ENCODE measurements at regions not wholly inside any gene's neighbourhood (a gene's known extent, or its start where the extent isn't known, plus 50 kb on each side); places are given as distances from the start of the nearest gene placed in this dataset.

DNA sequence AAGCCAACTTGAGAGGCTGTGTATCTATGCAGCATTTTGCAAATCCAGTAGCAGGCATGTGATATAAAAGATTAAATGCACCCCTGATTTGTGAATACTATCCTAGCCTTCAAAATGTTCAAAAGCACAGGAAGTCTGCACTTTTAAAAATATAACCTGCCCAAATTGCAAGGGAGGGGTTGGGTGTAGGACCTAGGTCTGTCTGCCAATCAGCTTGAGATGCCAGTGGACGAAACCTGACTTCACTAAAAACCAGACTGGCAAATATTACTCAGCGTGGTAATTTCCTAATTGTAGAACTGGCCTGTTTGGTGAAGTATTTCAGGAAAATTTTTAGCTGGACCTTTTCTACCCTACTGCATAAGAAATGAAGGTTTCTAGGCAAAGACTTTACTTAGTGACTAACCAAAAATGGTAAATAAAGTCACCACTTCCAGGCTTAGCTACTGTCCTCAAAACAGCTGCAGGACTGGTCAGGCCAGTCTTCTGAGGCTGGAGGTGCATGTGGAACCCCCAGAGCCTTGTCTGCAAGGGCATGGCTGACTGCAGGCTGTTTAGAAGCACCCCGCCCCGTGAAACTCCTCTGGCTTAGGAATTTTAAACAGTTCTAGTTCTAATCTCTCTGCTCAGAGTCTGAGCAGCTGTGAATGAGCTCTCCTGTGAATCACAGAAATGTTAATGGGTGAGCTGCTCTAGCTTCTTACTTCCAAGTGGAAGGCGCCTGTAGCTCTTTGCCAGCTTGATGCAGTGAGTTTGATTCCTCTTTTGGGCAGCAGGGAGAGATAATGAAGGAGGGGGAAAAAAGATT is 104.4 kb upstream of the ESR1 start:
- DNase-seq = peak; percentile 5

DNA sequence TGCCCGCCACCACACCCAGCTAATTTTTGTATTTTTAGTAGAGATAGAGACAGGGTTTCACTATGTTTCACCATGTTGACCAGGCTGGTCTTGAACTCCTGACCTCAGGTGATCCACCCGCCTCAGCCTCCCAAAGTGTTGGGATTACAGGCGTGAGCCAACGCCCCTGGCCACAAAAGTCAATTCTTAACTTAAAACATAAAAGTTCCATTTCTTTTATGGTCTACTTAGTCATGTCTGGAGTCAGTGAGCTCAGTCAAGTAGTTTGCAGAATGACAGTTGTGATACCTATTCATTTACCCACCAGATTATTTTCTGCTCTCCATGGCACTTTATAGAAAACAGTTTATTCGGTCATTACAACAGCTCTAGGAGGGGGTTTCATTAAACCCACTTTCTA is 103.1 kb upstream of the ESR1 start:
- DNase-seq = no peak

DNA sequence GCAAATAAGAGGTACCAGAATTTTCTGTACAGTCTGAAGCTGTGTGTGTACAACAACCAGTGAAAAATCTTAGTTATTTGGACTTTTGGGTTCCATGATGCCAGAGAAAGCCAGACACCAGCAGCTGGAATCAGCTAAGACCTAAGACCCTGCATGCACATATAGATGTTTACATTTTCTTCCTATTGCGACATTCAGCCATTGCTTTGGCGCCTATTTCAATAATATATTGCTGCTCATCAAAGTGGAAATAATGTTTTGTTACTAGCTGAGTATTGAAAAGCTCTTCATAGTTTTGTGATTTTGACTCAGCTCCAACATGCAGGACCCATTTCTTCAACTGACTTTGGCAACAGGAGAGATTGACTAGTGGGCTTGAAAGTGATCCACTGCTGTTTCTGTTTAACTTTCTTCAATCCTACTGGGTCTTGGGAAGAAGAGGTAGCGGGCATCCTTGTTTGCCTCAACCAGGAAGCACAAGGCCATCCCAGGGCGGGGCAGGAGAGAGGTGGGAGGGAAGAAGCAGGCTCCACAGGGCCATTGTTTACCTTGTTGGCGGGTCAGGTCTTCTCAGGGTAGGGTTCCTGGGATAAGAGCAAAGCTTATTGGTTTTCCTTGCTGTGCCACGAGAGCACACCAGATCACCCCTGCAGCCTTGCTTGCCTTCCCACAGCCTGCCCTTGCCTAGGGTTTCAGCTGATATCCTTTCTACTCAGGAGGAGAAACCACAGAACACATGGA is 101.3 kb upstream of the ESR1 start:
- no peak for DNase-seq

DNA sequence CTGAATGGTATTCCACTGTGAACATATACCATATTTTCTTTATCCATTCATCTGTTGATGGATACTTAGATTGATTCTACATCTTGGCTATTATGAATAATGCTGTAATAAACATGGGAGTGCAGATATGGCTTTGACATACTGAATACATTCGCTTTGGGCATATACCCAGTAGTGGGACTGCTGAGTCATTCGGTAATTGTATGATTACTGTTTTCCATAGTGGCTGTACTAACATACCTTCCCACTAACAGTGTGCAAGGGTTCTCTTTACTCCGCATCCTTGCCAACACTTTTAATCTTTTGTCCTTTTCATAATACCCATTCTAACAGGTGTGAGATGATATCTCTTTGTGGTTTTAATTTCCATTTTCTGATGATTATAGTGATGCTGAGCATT is 98.2 kb upstream of the ESR1 start:
- DNase-seq = no peak

DNA sequence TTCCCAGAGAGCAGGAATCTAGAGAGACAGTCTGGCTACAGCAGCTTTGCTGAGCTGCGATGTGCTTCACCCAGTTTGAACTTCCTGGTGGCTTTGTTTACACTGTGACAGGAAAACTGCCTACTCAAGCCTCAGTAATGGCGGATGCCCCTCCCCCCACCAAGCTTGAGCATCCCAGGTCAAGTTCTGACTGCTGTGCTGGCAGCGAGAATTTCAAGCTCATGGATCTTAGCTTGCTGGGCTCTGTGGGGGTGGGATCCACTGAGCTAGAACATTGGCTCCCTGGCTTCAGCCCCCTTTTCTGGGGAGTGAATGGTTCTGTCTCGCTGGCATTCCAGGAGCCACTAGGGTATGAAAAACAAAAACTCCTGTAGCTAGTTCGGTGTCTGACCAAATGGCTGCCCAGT is 91.0 kb upstream of the ESR1 start:
- DNase-seq = peak; percentile 17

DNA sequence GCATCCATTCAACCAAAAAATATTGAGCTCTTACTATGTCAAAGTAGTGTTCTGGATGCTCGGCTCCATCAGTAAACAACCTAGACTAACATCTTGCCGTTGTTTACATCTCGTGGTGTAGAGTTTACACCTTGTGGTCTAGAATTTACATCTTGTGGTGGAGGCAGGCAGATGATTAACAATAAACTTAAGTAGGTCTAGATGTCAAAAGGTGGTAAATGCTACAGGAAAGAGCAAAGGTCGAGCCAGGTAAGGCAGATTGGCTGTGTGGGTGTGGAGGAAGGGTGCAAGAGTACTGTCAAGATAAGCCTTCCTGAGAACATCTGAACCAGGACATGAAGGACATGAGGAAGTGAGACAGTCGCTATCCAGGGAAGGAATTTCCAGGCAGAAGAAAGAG is 88.4 kb upstream of the ESR1 start:
- no peak for DNase-seq

DNA sequence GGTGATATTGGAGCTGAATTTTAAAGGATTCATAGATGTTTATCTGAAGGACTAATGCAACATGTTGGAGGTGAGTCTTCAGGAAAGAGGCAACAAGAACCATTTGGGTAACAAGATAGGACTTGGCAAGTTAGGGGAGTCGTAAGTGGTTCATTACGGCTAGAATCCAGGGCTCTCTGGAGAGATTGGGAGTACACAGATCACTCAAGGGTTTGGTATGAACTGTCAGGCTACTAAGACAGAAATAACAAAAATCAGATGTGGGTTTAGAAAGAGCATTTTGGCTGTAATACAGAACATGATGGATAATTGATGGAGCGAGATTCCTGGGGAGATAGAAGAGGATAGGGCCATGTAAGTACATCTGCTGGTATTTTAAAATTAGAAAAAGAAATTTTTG is 86.3 kb upstream of the ESR1 start:
- DNase-seq = no peak

DNA sequence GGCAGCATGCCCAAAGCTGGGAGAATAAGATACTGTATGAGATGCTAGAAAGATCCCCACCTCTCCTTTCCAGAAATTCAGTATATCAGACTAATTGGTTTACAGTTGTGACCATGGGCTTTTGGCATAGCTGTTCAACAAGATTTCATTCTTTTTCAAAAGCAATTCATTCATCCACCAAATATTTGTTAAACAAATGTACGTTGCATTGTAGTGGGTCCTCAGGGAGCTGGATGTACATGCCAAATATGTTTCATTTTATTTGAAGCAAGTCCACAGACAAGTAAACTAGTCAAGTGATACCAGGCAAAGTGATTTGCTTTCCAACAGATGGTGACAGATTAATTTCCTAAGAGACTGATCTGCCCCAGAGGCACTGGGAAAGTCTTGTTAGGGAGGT is 85.8 kb upstream of the ESR1 start:
- DNase-seq = no peak

DNA sequence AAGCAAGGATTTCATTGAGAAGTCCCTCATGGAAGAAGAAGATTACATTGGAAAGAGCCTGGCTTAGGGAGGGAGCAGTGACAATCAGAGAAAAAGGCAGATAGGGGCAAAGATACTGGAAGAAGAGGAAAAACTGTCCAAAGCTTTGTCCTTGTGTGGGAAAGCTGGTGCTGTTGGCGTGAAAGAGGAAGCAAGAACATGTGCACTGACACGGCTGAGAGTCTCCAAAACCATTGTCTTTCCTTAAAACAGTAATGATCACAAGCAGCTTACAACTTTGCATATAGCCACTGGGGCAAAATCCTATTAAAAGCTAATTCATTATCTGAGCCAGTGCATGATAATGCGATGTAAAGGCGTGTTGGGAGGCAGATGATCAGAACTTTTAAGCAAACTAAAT is 85.1 kb upstream of the ESR1 start:
- no peak for DNase-seq

DNA sequence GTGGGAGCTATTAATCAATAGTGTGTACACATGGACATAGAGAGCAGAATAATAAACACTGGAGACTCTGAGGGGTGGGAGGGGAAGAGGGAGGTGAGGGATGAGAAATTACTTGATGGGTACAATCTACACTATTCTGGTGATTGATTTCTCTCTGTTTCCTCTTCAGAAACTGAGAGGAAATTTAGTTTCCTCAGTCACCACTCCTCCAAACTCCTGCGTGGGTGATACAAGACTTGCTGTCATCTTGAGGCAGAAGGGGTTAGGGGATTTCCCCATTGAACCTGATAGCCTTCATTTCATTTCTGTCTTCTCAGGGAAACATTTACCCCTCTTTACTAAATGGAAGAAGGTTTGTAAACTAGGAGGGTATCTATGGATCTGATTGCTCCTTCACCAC is 84.3 kb upstream of the ESR1 start:
- peak; percentile 8 for DNase-seq

DNA sequence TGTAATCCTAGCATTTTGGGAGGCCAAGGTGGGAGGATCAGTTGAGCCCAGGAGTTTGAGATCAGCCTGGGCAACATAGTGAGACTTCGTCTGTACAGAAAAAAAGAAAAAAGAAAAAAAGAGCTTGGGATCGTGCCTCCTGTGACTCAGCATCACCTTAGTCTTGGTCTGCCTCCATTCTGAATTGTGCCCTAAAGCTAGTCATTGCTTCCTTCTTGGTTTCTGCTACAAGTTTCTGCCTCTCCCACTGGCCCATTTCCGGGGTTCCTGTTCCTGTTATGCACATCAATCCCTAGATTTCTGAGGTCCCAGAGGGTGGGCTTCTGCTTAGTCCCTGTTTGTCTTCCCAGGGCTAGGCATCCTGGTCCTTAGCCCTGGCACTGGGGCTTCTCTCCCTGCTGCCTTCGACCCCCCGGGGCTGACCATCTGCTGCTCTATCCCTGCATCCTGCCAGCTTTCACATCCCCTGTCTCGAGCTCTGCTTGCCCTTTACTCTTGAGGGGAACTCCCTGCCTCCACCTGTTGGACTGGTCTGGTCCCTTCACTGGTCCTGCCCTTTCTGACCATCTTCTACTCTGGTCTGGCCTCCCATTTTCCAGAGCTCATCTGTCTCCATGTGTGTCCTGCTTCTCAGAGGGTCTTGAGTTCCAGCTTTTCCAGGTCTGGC is 77.5 kb upstream of the ESR1 start:
- DNase-seq = no peak

DNA sequence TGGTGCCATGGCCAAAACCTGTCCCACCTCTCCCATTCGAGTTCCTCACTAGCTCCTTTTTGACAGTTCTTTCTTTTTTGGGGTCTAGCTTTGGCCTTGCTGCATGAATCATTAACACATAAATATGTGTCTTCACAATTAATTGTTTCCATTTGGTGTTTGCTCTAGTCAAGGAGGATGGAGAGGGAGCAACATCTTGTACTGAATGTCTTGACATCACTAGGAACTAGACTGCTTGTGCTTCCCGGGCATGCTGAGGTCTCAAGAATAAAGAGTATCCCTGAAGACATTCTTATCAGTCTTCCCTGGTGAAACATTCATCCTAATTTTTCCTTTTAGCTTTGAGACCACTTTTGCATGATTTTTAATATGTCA is 77.0 kb upstream of the ESR1 start:
- no peak for DNase-seq

DNA sequence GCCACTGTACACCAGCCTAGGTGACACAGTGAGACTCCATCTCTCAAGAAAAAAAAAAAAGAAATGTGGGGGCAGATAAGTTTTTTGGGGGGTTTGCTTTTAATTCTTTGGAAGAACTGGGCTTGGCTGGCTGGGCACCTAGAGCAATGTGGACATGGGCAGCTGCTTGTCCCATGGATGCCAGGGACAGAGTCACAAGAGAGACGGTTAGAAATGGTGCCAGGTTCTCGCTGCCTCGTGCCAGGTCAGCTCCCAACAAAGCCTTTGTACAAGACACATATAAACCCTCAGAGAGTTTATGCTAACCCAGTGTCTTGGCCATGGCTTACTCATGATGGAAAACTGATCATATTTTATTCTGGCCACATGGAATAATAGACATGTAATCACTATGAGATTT is 76.2 kb upstream of the ESR1 start:
- DNase-seq = no peak

DNA sequence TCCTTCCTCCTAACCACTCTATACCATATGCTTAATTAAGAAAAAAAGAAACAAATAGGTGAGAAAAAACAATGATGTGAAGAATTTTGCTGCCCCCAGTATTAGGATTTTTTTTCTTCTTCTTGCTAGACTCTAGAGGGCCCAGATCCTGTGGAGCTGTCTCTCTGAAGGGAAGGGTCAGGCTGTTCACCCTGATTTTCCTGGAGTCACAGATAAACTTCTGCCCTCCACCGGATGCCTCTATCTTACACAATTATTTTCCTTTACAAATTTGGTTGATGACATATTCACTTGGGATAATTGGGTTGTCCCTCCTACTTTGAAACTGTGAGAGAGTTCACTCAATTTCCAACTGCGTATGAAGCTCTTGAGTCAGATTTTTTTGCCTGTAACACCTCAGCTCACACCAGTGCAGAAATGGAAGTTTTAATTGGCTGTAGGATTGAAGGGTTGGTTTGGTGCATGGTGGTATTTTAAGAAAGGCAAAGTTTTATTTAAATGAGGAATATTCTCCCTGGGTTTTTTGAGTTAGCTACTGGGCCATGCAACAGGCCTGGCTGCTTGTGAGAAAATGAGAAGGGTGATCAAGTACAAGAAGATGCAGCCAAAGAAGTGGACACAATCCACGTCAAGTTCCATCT is 73.7 kb upstream of the ESR1 start:
- no peak for DNase-seq

DNA sequence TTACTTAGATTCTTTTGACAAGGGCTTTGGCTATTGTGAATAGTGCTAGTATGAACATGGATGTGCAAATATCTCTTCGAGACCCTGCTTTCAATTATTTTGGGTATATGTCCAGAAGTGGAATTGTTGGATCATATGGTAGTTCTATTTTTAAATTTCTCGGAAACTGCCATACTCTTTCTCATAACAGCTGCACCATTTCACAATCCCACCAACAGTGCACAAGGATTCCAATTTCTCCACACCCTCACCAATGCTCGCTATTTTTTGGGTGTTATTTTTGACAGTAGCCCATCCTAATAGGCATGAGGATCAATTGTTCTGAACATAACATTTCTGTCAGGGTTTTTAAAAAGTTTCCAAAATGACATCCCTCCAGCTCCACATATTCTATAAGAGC is 69.2 kb upstream of the ESR1 start:
- no peak for DNase-seq

DNA sequence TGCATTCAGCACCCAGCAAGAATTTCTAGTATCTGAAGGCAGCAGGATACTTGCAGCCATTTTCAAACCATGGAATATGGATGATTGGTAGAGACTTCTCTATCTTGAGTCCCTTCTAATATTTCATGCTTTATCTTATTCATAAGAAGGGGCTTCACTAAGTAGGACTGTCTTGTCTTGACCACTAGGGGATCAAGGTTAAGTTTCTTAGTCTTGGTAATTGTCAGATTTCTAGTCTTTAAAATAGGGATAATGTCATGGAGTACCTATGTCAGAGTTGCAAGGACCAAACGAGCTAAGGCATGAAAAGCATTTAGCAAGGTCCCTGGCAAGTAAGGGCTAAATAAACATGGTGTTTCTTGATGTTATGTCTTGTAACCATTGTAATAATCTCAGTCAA is 68.5 kb upstream of the ESR1 start:
- DNase-seq = no peak

DNA sequence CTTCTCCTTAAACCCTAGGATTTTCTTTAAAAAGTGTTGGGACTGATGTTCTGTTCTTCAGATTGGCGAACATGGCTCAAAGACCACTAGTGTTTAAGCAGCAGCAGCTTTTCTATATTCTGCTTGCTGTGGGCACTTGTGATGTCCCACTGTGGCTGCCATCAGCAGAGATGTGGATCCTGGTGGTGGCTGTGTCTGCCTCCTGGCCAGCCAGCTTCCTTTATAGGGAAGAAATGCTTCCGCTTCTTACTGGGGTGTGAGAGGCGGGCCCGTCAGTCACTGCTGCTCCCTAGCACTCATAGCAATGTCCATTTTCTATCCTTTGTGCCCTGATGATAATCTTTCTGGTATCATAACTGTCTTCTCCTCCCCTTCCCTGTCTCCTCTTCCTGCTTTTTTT is 66.7 kb upstream of the ESR1 start:
- no peak for DNase-seq

DNA sequence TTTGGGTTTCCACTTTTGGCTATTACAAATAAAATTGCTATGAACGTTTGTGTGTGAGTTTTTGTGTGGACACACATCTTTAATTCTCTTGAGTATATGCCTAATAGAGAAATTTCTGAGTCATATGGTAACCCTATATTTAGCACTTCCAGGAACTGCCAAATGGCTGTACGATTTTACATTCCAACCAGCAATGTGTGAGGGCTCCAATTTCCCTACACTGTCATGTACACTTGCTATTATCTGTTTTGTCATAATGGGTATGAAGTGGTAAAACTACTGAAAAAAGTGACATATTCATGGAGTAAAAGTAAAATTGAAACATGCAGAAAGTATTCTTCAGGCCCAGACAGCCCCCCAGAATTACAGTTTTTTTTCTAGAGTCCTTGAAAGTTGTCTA is 59.6 kb upstream of the ESR1 start:
- DNase-seq = no peak

DNA sequence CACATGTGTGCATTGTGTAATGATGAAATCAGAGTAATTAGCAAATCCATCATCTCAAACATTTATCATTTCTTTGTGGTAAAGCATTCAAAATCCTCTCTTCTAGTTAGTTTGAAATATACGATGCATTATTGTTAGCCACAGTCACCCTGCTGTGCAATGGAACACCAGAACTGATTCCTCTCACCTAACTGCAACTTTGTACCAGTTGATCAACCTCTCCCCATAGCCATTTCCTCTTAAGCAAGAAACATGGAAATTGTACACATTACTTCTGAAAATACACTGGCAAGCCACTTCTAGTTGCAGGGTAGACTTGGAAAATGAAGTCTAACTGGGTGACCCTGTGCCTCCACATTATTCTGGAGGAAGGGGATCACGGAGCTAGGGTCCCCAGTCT is 58.1 kb upstream of the ESR1 start:
- DNase-seq = no peak

DNA sequence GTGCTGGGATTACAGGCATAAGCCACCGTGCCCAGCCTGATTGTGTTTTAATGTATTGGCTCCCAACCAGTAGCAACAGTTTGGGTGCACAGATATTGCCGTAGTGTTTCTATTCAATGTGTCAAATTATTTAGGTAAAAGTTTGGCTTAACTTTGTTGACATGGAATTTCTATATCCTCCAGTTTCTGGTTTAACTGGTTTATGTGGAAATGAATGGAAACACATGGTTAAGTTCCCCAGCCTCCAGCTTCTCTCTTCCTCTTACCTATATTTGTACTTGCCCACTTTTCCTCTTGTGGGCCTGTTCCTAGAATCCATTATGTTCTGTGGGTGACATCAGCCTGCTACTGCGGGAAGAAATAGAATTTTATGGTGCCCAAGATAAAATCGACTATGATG is 53.9 kb upstream of the ESR1 start:
- DNase-seq = no peak

DNA sequence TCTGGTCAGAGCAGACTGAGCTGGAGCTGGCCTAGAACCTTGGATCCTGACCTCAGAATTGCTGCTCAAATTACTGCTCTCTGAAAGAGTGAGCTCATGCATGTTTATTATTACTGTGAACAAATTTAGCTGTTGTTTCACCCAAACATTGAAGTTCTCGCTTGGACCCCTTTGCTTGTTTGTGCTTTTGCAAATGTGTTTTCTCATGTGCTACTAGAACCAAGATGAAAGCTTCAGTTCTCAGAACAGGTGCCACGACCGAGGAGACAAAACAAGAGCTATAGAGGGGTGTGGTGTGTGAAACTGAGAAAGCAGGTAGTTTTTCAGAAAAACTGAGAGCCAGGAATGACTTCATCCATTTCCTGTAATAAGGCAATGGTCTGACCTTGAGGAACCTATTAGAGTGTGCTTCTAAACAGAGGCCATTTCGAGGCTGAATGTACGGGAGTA is 50.0 kb upstream of the ESR1 start:
- peak; percentile 11 for DNase-seq

Data from CD4-positive, alpha-beta T cell treated with Interleukin-12 subunit alpha and Interleukin-12 subunit beta, for 1 hour (primary cell).